ENCODE measurements at regions not wholly inside any gene's neighbourhood (a gene's known extent, or its start where the extent isn't known, plus 50 kb on each side); places are given as distances from the start of the nearest gene placed in this dataset.

- H3K27me3 ChIP-seq (ENCODE audit: insufficient read depth, low read length), result no peaks in the 10 kb centered on the region
- no peak overlapping the region for H4K8ac ChIP-seq (replicated peaks; ENCODE audit: insufficient read length, low read depth, low read length)
- no peak overlapping the region for H4K91ac ChIP-seq (ENCODE audit: insufficient read length, low read depth, low read length)
- WGBS (ENCODE audit: extremely low coverage, insufficient read length, low lambda C conversion rate), result no CpG with 5 or more reads among the region's 3 CpGs
- no peak overlapping the region for H2BK12ac ChIP-seq (ENCODE audit: insufficient read length, low read depth, low read length)
- H3K23me2 ChIP-seq (ENCODE audit: insufficient read length, low read depth, low read length, poor library complexity, severe bottlenecking), result no peaks in the 10 kb centered on the region
- peak; percentile 68 for DNase-seq
- no peak overlapping the region for H2AFZ ChIP-seq (ENCODE audit: low read length)
- H3T11ph ChIP-seq (ENCODE audit: low read length), result no peak overlapping the region
- H2BK120ac ChIP-seq (ENCODE audit: low read depth, low read length, poor library complexity, severe bottlenecking), result no peak overlapping the region
- H3K14ac ChIP-seq (ENCODE audit: insufficient read depth, low read length), result no peak overlapping the region
- H3K27ac ChIP-seq (ENCODE audit: insufficient read length, low read depth, low read length), result no peak overlapping the region
- H3K27ac Mint-ChIP-seq, result peak overlapping the region in 1 of 3 experiments; percentile 50; a peak in 1 of 7 replicates
- H3K36me3 Mint-ChIP-seq (ENCODE audit: insufficient read depth in 1 of 3, low read depth in 3 of 3), result no peaks in the 10 kb centered on the region
- no peak overlapping the region for H2BK5ac ChIP-seq (ENCODE audit: insufficient read length, low read length)
- H3K4me1 ChIP-seq (ENCODE audit: insufficient read depth, low read length), result 0 out of 2 replicates have a peak, but pooled peaks cover 3% of the 10 kb centered on the region
- no peak overlapping the region for H3K4me2 ChIP-seq (ENCODE audit: insufficient read depth, insufficient read length, low read length)
- H2BK20ac ChIP-seq (ENCODE audit: low read depth, low read length, poor library complexity, severe bottlenecking), result no peak overlapping the region
- no peak overlapping the region for H4K5ac ChIP-seq (ENCODE audit: insufficient read length, low read depth, low read length)
- no peak overlapping the region for H3K4me3 Mint-ChIP-seq
- no peak overlapping the region for H3K56ac ChIP-seq (ENCODE audit: insufficient read length, low read depth, low read length)
- H3K79me1 ChIP-seq (ENCODE audit: insufficient read depth, low read depth, low read length, poor library complexity, severe bottlenecking), result no peaks in the 10 kb centered on the region
- TF ChIP-seq, protein P1, sequence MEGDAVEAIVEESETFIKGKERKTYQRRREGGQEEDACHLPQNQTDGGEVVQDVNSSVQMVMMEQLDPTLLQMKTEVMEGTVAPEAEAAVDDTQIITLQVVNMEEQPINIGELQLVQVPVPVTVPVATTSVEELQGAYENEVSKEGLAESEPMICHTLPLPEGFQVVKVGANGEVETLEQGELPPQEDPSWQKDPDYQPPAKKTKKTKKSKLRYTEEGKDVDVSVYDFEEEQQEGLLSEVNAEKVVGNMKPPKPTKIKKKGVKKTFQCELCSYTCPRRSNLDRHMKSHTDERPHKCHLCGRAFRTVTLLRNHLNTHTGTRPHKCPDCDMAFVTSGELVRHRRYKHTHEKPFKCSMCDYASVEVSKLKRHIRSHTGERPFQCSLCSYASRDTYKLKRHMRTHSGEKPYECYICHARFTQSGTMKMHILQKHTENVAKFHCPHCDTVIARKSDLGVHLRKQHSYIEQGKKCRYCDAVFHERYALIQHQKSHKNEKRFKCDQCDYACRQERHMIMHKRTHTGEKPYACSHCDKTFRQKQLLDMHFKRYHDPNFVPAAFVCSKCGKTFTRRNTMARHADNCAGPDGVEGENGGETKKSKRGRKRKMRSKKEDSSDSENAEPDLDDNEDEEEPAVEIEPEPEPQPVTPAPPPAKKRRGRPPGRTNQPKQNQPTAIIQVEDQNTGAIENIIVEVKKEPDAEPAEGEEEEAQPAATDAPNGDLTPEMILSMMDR (conservative IDR thresholded peaks at IDR 0.05), result peak; percentile 91
- no peak overlapping the region for H3K9ac ChIP-seq (ENCODE audit: extremely low read depth, insufficient read length, low read length)
- H2BK15ac ChIP-seq (ENCODE audit: low read depth, low read length), result no peak overlapping the region
- H4K20me1 ChIP-seq (ENCODE audit: control insufficient read depth, insufficient read depth, insufficient read length), result no peaks in the 10 kb centered on the region
- H3K18ac ChIP-seq (ENCODE audit: insufficient read length, low read depth, low read length), result no peak overlapping the region
- H3K23ac ChIP-seq (ENCODE audit: insufficient read length, low read depth, low read length), result no peak overlapping the region
- H3K9me3 Mint-ChIP-seq, result no peaks in the 10 kb centered on the region
- no peaks in the 10 kb centered on the region for H3K79me2 ChIP-seq (ENCODE audit: insufficient read depth, low read length)
- peaks cover 8 to 9% of the 10 kb centered on the region in 2 experiments for H3K4me1 Mint-ChIP-seq
- H3K9me3 ChIP-seq (ENCODE audit: control insufficient read depth, low read depth, low read length), result no peaks in the 10 kb centered on the region
- no peak overlapping the region for H2AK5ac ChIP-seq (ENCODE audit: insufficient read length, low read length)
- no peaks in the 10 kb centered on the region for H3K27me3 Mint-ChIP-seq (ENCODE audit: low read depth)
- no peak overlapping the region for H3K4ac ChIP-seq (ENCODE audit: low read depth, low read length)
Measured at GRCh38 chr3:27659279-27660021, 62.7 kb downstream of the EOMES start.
